ENCODE measurements at regions not wholly inside any gene's neighbourhood (a gene's known extent, or its start where the extent isn't known, plus 50 kb on each side); places are given as distances from the start of the nearest gene placed in this dataset.

DNA sequence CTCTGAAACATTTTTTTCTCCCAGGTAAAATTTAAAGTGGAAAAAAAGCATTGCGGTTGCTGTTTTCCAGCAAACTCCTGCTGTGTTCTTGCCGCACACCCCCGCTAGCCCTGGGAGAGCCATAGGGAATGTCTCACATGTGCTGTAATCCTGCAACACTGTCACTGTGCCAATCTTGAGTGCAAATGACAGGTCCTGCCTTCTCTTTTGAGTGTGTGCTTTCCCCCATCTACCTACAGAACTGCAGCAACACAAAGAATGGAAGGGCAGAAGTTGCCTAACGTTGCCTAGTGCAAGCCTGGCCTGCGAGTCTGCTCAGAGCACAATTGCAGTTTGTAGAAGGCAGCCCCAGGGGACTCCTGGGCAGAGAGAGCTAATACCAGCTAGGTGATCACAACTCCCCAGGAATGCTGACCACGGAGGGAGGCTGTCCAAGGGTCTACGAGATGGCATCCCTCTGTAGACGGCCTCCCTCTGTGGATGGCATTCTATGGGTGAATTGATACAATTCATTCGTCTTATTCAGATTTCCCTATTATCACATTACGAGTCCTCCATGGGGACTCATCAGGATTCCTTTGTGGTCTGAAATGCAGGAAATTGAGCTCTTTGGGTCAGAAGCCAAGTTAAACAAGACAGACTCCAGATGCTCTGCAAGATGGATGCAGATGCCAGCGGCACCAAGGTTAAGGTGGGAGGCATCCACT is 172.6 kb upstream of the S1PR3 start:
- TF ChIP-seq TCF12 (IDR thresholded peaks at IDR 0.05; ENCODE audit: low read depth, low read length) (no peak), POLR2A (IDR thresholded peaks at IDR 0.05; ENCODE audit: control extremely low read depth in 1 of 2, low read depth in 2 of 2, low read length in 2 of 2) (no peak)

Data from H1 (cell line).